HUES64 (cell line): ENCODE measurements at regions not wholly inside any gene's neighbourhood (a gene's known extent, or its start where the extent isn't known, plus 50 kb on each side); places are given as distances from the start of the nearest gene placed in this dataset.
"Not testable (repeated sequence)": the region's sequence is repeated elsewhere in the genome, so short reads cannot be mapped to it uniquely, and the experiment has no call there.

Experiments used
- H3K27ac ChIP-seq: 2 replicates; pipeline ENCODE4 v1.7.0; 2013; ENCODE audit warnings: low read depth, low read length, inconsistent platforms
- H3K27me3 ChIP-seq: 2 replicates; pipeline ENCODE4 v1.6.1; 2013; ENCODE audit warnings: mild to moderate bottlenecking, low read length; ENCODE audit not compliant: insufficient read depth
- H3K36me3 ChIP-seq: 2 replicates; pipeline ENCODE4 v1.6.1; 2013; ENCODE audit warnings: mild to moderate bottlenecking, low read length; ENCODE audit not compliant: insufficient read depth
- H3K4me1 ChIP-seq: 2 replicates; pipeline ENCODE4 v1.6.1; 2013; ENCODE audit warnings: mild to moderate bottlenecking, low read length, moderate library complexity; ENCODE audit not compliant: insufficient read depth
- H3K4me3 ChIP-seq: 2 replicates; pipeline ENCODE4 v1.5.1; 2013; ENCODE audit warnings: mild to moderate bottlenecking, low read length, moderate library complexity
- H3K9ac ChIP-seq: 2 replicates; pipeline ENCODE4 v1.6.1; 2013; ENCODE audit warnings: mild to moderate bottlenecking, low read depth, low read length
- H3K9me3 ChIP-seq: 2 replicates; pipeline ENCODE4 v1.6.1; 2013; ENCODE audit warnings: low read depth, low read length; ENCODE audit not compliant: insufficient read depth
- WGBS: fragments of 150-250, 120-280 bp; methylation state at CpG from one replicate; pipeline ENCODE4 v1.1.7; 2013; ENCODE audit warnings: missing lambda C conversion rate; 5-methylcytosine and 5-hydroxymethylcytosine counted together

- 90% methylated on average over 4 of the region's 4 CpGs for WGBS
- not testable (repeated sequence) for H3K9ac ChIP-seq, H3K36me3 ChIP-seq, H3K27me3 ChIP-seq, H3K4me1 ChIP-seq, H3K4me3 ChIP-seq, H3K27ac ChIP-seq
- H3K9me3 ChIP-seq, result peaks cover 14% of the 10 kb centered on the region
These were observed 293.4 kb downstream of the C11orf87 start for GRCh38 chr11:109715424-109715823.

GRCh38 chr11:109726061-109726460, 304.1 kb downstream of the C11orf87 start:
- Histone ChIP-seq H3K9me3 (no peaks in the 10 kb centered on the region), H3K27ac (no peak overlapping the region), H3K4me3 (no peak overlapping the region), H3K36me3 (no peaks in the 10 kb centered on the region), H3K4me1 (no peaks in the 10 kb centered on the region), H3K9ac (no peak overlapping the region), H3K27me3 (no peaks in the 10 kb centered on the region)
- 93% methylated on average over 2 of the region's 2 CpGs for WGBS

DNA sequence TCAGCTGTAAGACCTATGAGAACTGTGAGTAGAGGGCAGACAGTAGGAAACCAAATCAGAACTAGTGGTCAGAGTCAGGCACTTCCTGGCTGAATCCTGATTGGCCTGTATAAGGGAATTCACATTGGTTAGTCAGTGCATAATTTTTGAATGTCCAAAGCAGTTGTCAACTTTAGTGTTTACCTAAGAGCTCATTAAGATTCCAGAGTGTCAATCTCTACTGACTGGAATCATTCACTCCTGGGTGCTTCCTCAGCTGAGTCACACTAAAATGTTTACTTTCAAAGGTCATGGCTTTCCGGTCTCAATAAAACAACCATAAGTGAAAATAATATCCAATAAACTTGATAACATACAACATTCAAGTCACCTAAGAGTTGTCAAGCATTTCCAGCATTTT, 306.1 kb downstream of the C11orf87 start:
- H3K36me3 ChIP-seq, result no peaks in the 10 kb centered on the region
- no peak overlapping the region for H3K9ac ChIP-seq
- H3K27me3 ChIP-seq, result no peaks in the 10 kb centered on the region
- 97% methylated on average over 1 of the region's 1 CpG for WGBS
- H3K4me3 ChIP-seq, result no peak overlapping the region
- no peaks in the 10 kb centered on the region for H3K4me1 ChIP-seq
- H3K9me3 ChIP-seq, result no peaks in the 10 kb centered on the region
- no peak overlapping the region for H3K27ac ChIP-seq

GRCh38 chr11:109729761-109730160, 307.8 kb downstream of the C11orf87 start:
- Histone ChIP-seq H3K9me3 (no peaks in the 10 kb centered on the region), H3K36me3 (no peaks in the 10 kb centered on the region), H3K4me1 (no peaks in the 10 kb centered on the region), H3K27ac (no peak overlapping the region), H3K9ac (no peak overlapping the region), H3K27me3 (no peaks in the 10 kb centered on the region), H3K4me3 (no peak overlapping the region)
- WGBS, result 93% methylated on average over 4 of the region's 4 CpGs

GRCh38 chr11:109730669-109731068, 308.7 kb downstream of the C11orf87 start:
- H3K9ac ChIP-seq, result no peak overlapping the region
- no peaks in the 10 kb centered on the region for H3K27me3 ChIP-seq
- H3K4me1 ChIP-seq, result no peaks in the 10 kb centered on the region
- no peak overlapping the region for H3K27ac ChIP-seq
- H3K4me3 ChIP-seq, result no peak overlapping the region
- H3K36me3 ChIP-seq, result no peaks in the 10 kb centered on the region
- H3K9me3 ChIP-seq, result no peaks in the 10 kb centered on the region
- 100% methylated on average over 1 of the region's 2 CpGs for WGBS

GRCh38 chr11:109731451-109731850, 309.5 kb downstream of the C11orf87 start:
- Histone ChIP-seq H3K4me3 (no peak overlapping the region), H3K9ac (no peak overlapping the region), H3K36me3 (no peaks in the 10 kb centered on the region), H3K4me1 (no peaks in the 10 kb centered on the region), H3K27ac (no peak overlapping the region), H3K27me3 (no peaks in the 10 kb centered on the region), H3K9me3 (no peaks in the 10 kb centered on the region)
- WGBS, result 96% methylated on average over 3 of the region's 4 CpGs

DNA sequence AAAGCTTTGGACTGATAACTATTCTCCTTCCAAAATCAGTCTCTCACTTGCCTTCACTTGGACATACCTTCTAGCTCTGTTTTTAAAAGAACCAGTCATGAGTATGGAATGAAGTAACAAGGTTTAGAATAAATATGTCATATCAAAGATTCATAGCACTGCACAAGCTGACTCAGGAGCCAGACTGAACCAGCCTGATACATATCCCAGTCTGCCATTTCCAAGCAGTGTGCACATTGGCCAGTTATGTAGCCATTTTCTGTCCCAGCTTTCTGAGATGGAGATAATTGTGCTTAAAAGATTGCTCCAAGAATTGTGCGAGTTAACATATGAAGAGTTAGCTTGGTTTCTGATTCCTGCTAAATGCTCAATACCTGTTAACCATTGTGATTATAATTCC, 311.3 kb downstream of the C11orf87 start:
- Histone ChIP-seq H3K27ac (no peak overlapping the region), H3K9ac (no peak overlapping the region), H3K9me3 (no peaks in the 10 kb centered on the region), H3K27me3 (no peaks in the 10 kb centered on the region), H3K4me3 (no peak overlapping the region), H3K36me3 (no peaks in the 10 kb centered on the region), H3K4me1 (no peaks in the 10 kb centered on the region)
- 100% methylated on average over 1 of the region's 1 CpG for WGBS

DNA sequence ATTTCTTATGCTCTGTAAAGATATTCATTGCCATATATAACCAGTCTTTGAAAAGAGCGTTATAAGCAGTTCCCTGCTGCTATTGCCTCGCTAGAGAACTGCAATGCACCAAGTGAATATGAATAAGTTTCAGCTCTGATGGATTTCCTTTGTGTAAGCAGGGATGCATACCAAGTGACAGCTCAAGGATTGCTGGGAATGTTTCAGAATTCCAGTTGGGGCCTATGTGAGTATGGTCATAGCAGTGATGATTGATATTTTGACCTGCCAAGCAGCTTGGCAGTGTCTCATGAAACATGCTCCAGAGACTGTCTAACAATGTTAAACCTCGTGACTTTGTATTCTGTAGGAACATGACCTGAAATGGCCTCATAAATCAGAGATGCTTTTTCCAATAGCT, 312.6 kb downstream of the C11orf87 start:
- Histone ChIP-seq H3K4me3 (no peak overlapping the region), H3K27me3 (no peaks in the 10 kb centered on the region), H3K36me3 (no peaks in the 10 kb centered on the region), H3K27ac (no peak overlapping the region), H3K9ac (no peak overlapping the region), H3K9me3 (no peaks in the 10 kb centered on the region), H3K4me1 (no peaks in the 10 kb centered on the region)
- 91% methylated on average over 3 of the region's 3 CpGs for WGBS

DNA sequence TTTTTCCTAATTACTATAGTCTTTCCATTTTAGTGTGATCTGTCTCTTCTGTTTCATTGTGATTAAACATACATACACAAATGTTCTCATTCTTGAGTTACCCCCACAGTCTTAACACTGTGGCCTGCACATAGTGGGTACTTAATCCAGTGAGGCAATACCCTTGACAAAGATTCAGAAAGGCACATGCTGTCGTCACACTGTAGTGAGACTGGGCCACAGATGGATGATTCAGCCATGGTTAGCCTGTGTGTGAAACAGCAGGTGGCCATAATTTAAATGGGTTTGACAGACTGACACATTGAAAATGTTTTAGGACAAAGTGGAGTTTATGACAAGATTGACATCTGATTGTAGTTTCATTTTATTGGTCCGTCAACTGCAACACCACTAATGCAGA, 313.1 kb downstream of the C11orf87 start:
- H3K4me3 ChIP-seq, result no peak overlapping the region
- no peaks in the 10 kb centered on the region for H3K36me3 ChIP-seq
- no peaks in the 10 kb centered on the region for H3K27me3 ChIP-seq
- WGBS, result 88% methylated on average over 2 of the region's 2 CpGs
- no peaks in the 10 kb centered on the region for H3K4me1 ChIP-seq
- H3K9me3 ChIP-seq, result no peaks in the 10 kb centered on the region
- H3K9ac ChIP-seq, result no peak overlapping the region
- H3K27ac ChIP-seq, result no peak overlapping the region

- Histone ChIP-seq H3K9ac (no peak overlapping the region), H3K27ac (no peak overlapping the region), H3K4me1 (no peaks in the 10 kb centered on the region), H3K36me3 (no peaks in the 10 kb centered on the region), H3K4me3 (no peak overlapping the region), H3K9me3 (no peaks in the 10 kb centered on the region), H3K27me3 (no peaks in the 10 kb centered on the region)
- WGBS, result 71% methylated on average over 2 of the region's 2 CpGs
These were observed 317.4 kb downstream of the C11orf87 start for GRCh38 chr11:109739379-109739778.

DNA sequence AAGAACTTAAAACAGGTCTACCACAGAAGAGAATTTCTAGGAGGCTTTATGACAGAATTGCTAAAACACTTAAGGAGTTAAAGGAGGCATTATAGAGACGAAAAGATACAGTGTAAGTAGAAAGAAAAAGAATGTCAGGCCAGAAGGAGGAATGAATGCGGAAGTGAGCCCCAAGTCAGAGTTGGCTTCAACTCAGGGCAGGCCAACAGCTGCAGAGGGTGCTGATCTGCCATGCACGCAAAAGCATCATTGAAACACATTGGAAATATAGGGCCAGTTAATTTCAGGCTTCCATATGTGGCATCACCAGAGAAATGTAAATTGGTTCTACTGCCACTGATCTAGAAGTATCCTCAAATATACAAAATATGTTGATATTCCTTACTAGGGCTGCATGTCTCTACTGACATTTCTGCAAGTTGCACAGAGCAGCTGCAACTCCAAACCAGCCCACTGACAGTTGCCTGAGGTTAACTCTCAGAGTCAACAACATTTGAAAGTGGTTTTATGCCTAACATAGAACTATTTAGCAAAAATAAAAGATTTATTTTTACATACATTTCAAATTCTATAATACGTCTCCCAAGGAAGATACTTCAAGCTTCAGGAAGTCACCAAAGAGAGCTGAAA, 324.1 kb downstream of the C11orf87 start:
- Histone ChIP-seq H3K9ac (no peak overlapping the region), H3K36me3 (no peaks in the 10 kb centered on the region), H3K9me3 (no peaks in the 10 kb centered on the region), H3K4me1 (peaks cover under 1% of the 10 kb centered on the region; the same call in 1 of the 2 replicates), H3K27me3 (no peaks in the 10 kb centered on the region), H3K4me3 (no peak overlapping the region), H3K27ac (no peak overlapping the region)
- 94% methylated on average over 4 of the region's 4 CpGs for WGBS

GRCh38 chr11:109747839-109748238, 325.8 kb downstream of the C11orf87 start:
- Histone ChIP-seq H3K4me1 (peaks cover 7% of the 10 kb centered on the region; the same call in 1 of the 2 replicates), H3K9me3 (no peaks in the 10 kb centered on the region), H3K27me3 (no peaks in the 10 kb centered on the region), H3K36me3 (no peaks in the 10 kb centered on the region), H3K4me3 (no peak overlapping the region), H3K9ac (no peak overlapping the region), H3K27ac (no peak overlapping the region)
- 95% methylated on average over 7 of the region's 7 CpGs for WGBS
